ENCODE measurements at regions not wholly inside any gene's neighbourhood (a gene's known extent, or its start where the extent isn't known, plus 50 kb on each side); places are given as distances from the start of the nearest gene placed in this dataset.

DNA sequence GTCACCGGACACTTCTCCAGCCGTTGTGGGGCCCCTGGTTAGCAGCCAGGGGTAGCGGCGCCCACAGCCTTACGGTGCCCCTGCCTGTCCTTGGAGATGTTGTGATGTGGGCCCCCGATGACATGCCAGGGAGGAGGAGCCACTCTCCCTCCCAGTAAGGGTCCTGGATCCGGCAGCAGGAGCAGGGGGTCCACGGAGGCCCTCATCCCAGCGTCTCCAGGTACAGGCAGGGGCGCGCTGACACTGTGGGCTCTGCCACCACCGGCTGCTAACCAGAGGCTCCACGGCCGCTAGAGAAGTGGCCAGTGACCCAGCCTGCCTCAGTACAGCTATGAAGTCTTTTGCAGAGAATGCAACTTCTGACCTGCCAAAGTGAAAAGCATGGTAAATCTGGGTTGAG is 121.2 kb downstream of the SPP2 start:
- H3K27me3 ChIP-seq (ENCODE audit: control insufficient read depth in 2 of 2, insufficient read depth in 2 of 2, low read length in 2 of 2), result no peaks in the 10 kb centered on the region
- H3K9me1 ChIP-seq (replicated peaks; ENCODE audit: control insufficient read depth, extremely low read depth, insufficient read depth, low read length), result no peaks in the 10 kb centered on the region
- DNase-seq (ENCODE audit: low read depth, low spot score) (no peak), FAIRE-seq (no peak)
- H2AFZ ChIP-seq (ENCODE audit: low read depth, low read length), result no peak overlapping the region
- no peak overlapping the region for H3K4me2 ChIP-seq (ENCODE audit: insufficient read depth, low read length)
- no peaks in the 10 kb centered on the region for H3K9me3 ChIP-seq (replicated peaks; ENCODE audit: control insufficient read depth, insufficient read depth, low read length)
- TF ChIP-seq GATA2 (IDR thresholded peaks at IDR 0.05; ENCODE audit: insufficient read depth, insufficient read length, low read depth, low read length) (no peak), POLR2AphosphoS5 (IDR thresholded peaks at IDR 0.05; ENCODE audit: insufficient read depth, low read depth, low read length) (no peak), POLR2A (IDR thresholded peaks at IDR 0.05; ENCODE audit: low read depth, low read length) (no peak), MAX (IDR thresholded peaks at IDR 0.05; ENCODE audit: insufficient read depth, insufficient read length) (no peak), FOS (IDR thresholded peaks at IDR 0.05; ENCODE audit: borderline replicate concordance, insufficient read depth, low read length) (no peak), JUN (IDR thresholded peaks at IDR 0.05; ENCODE audit: borderline replicate concordance, insufficient read depth, insufficient read length, low read depth) (no peak), MYC (IDR thresholded peaks at IDR 0.05; ENCODE audit: low read depth, low read length) (no peak), EZH2 (IDR thresholded peaks at IDR 0.05; ENCODE audit: borderline replicate concordance, low read depth, low read length, severe bottlenecking) (no peak)
- TF ChIP-seq, protein P1, sequence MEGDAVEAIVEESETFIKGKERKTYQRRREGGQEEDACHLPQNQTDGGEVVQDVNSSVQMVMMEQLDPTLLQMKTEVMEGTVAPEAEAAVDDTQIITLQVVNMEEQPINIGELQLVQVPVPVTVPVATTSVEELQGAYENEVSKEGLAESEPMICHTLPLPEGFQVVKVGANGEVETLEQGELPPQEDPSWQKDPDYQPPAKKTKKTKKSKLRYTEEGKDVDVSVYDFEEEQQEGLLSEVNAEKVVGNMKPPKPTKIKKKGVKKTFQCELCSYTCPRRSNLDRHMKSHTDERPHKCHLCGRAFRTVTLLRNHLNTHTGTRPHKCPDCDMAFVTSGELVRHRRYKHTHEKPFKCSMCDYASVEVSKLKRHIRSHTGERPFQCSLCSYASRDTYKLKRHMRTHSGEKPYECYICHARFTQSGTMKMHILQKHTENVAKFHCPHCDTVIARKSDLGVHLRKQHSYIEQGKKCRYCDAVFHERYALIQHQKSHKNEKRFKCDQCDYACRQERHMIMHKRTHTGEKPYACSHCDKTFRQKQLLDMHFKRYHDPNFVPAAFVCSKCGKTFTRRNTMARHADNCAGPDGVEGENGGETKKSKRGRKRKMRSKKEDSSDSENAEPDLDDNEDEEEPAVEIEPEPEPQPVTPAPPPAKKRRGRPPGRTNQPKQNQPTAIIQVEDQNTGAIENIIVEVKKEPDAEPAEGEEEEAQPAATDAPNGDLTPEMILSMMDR (IDR thresholded peaks at IDR 0.05; ENCODE audit: extremely low read depth in 1 of 2, insufficient read depth in 1 of 2, low read depth in 1 of 2, low read length in 2 of 2), result no peak
- no peaks in the 10 kb centered on the region for H3K36me3 ChIP-seq (ENCODE audit: control insufficient read depth in 2 of 2, extremely low read depth in 1 of 2, insufficient read depth in 2 of 2, low read length in 2 of 2)
- ChIA-PET POLR2A (no interaction called here), CTCF (interaction anchor here (3.3 kb wide), 1 partner anchor 36 kb away, joined by 15 read pairs; no protein-coding TSS in a partner anchor)
- BruUV-seq (replicated peaks), result no TSS peak
- peaks cover 2% of the 10 kb centered on the region for H3K4me1 ChIP-seq (ENCODE audit: control insufficient read depth, extremely low read depth, insufficient read depth, low read length)
- H3K27ac ChIP-seq (ENCODE audit: insufficient read depth, low read depth, low read length), result no peak overlapping the region
- no peaks in the 10 kb centered on the region for H3K79me2 ChIP-seq (ENCODE audit: control insufficient read depth, insufficient read depth, low read length)
- dilution Hi-C loops (cut with MboI; ENCODE audit: extremely low pct_ligation_motif_present, low sequenced_read_pairs) (no loop called here), intact Hi-C loops (cut with micrococcal nuclease) (no loop called here)
- no peak overlapping the region for H3K4me3 ChIP-seq (replicated peaks in 1 of 3; ENCODE audit: insufficient read depth in 1 of 3, low read depth in 1 of 3, low read length in 3 of 3)
- no peaks in the 10 kb centered on the region for H4K20me1 ChIP-seq (replicated peaks; ENCODE audit: control insufficient read depth, extremely low read depth, insufficient read depth, low read length)
- H3K9ac ChIP-seq (replicated peaks; ENCODE audit: extremely low read depth, insufficient read depth, low read length), result no peak overlapping the region
